GM19239 (cell line): ENCODE measurements at regions not wholly inside any gene's neighbourhood (a gene's known extent, or its start where the extent isn't known, plus 50 kb on each side); places are given as distances from the start of the nearest gene placed in this dataset.
"Not testable (repeated sequence)": the region's sequence is repeated elsewhere in the genome, so short reads cannot be mapped to it uniquely, and the experiment has no call there.

Experiments used
- DNase-seq: peaks from one replicate; pipeline ENCODE4 v3.0.0; 2011; ENCODE audit warnings: low spot score; ENCODE audit not compliant: insufficient read length
- FAIRE-seq: peaks from 2 replicates; lab custom pipeline; 2011; peaks lifted over from hg19 to GRCh38; lab: Jason Lieb, UNC

GRCh38 chr10:64044957-64045632, 523.9 kb downstream of the REEP3 start:
- FAIRE-seq, result not testable (repeated sequence)

DNA sequence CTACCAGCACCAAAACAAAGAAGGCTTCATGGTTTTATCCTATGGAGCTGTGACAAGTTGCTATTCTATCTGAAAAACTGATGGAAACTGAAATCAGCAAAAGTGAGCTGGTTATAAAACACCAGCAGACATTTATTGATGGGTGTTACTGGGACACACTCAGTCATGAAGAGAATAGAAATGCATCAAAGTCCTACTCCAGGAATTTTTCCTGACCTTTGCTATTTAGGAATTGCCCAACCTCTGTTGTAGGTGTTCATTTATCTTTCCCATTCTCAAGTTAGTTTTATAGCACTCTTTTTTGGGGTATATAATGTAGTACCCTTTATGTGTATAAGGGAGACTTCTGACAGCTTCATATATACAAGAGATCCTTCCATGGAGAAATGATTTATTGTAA, 533.2 kb downstream of the REEP3 start:
- FAIRE-seq, result no peak
- DNase-seq, result no peak

More at GRCh38 chr10:64044957-64045632, 523.9 kb downstream of the REEP3 start:
- DNase-seq, result not testable (repeated sequence)

DNA sequence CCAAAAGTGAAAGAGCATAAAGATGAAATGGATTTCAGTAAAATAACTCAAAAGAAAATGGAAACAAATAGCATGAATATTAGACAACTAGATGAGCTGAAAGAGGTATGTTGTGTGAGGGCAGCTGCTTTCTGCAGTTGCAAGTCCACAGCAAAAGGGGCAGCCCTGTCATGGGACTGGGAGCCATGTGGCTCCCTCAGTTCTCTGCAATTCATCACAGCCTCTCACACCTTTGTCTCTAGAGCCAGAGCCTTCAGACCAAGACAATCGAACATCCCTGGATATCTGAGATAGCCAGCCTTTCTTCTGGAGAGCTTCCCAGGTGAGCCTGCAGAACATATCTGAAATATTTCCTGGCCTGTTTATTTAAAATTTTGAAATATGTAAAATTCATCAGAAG, 538.7 kb downstream of the REEP3 start:
- DNase-seq, result no peak
- no peak for FAIRE-seq

DNA sequence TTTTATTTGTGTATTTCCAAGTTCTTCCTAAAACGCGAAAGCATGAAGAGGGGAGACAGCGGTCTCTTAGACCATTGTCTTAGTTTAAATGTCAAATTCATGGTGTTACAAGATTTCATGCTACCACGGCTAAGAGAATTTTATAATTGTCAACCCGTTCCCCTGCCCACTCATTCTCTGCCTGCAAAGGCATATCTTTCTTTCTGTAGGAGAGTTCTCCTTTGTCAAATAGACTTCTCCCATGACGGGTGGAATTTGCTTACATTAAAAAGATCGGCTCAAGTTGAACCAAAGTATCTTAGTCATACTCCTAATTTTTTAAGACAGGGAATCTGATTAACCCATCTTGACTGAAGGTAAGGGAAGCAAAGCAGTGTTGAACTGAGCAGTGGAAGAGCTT, 539.2 kb downstream of the REEP3 start:
- FAIRE-seq (no peak), DNase-seq (no peak)

GRCh38 chr10:64062793-64063192, 541.6 kb downstream of the REEP3 start:
- FAIRE-seq, result no peak
- no peak for DNase-seq

GRCh38 chr10:64067009-64067606, 545.9 kb downstream of the REEP3 start:
- FAIRE-seq (no peak), DNase-seq (no peak)

DNA sequence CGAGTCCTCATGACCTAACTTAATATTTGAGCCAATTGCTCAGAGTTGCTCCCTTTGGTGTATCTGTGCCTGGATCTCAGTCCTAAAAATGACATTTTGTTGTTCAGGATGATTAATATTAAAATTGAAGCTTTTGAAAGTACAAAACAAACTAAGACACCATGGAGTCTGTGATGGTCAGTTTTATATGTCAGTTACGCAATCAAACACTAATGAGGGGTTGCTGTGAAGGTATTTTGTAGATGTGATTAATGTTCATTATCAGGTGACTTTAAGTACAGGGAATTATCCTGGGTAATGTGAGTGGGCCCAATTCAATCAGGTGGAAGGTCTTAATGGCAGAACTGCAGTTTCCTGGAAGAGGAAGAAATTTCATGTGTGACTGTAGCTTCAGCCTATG, 546.7 kb downstream of the REEP3 start:
- no peak for DNase-seq
- no peak for FAIRE-seq

- no peak for FAIRE-seq
- no peak for DNase-seq
Measured at GRCh38 chr10:64070241-64070640, 549.0 kb downstream of the REEP3 start.

DNA sequence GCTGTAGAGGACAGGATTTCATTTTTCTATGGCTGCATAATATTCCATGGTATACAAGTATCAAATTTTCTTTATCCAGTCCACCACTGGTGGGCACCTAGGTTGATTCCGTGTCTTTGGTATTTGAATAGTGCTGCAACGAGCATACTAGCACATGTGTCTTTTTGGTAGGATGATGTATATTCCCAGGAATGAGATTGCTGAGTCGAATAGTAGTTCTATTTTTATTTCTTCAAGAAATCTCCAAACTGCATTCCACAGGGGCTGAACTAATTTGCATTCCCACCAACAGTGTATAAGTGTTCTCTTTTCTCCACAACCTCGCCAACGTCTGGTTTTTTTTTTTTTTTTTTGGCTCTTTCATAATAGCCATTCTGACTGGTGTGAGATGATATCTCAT, 550.0 kb downstream of the REEP3 start:
- DNase-seq (no peak), FAIRE-seq (no peak)

DNA sequence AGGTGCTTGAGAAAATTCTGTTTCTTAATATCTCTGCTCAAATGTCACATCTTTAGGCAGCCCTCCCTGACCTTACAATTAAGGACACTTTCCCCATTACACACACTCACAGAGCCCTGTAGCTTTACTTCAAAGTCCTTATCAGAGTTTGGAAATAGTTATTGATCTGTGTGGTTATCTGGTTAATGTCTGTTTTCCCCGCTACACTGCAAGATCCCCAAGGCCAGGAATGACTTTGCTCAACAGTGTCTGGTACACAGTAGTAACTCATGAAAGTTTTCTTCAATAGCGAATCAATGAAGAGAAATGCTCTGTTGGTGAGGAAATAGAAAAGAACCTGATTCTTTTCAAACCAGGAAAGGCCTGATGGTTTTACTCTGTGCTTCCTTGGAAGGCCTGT, 554.4 kb downstream of the REEP3 start:
- DNase-seq (no peak), FAIRE-seq (no peak)

DNA sequence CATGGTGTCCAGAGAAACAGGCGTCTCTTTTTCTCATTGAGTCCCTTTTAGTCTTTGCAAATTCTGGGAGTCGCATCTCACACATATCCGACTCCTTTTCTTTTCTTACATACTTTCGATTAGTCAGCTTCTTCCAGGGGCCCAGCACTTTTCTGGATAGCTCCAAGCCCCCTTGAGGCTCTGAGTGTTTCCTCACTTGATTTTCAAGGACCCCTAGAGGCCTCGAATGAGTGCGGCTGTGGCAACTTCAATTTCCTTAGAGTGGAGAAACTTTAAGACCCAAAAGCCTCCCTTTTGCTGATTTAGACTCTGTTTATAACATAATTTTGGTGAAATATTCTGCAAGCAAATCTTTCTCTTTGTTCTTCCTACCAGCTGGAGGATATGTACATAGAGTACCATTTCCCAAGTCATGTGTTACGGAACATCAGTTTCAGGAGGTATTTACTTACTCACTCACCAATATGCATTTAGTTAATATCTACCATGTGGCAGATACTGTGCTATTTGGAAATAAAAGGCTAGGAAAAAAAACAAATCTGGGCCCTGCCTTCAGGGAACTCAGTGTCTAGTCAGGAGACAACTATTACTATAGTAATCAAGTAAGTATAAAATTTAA, 555.2 kb downstream of the REEP3 start:
- FAIRE-seq (no peak), DNase-seq (no peak)

- no peak for FAIRE-seq
Measured at GRCh38 chr10:64079341-64079740, 558.1 kb downstream of the REEP3 start.

GRCh38 chr10:64080071-64080470, 558.9 kb downstream of the REEP3 start:
- FAIRE-seq (no peak), DNase-seq (no peak)

More at GRCh38 chr10:64079341-64079740, 558.1 kb downstream of the REEP3 start:
- no peak for DNase-seq

DNA sequence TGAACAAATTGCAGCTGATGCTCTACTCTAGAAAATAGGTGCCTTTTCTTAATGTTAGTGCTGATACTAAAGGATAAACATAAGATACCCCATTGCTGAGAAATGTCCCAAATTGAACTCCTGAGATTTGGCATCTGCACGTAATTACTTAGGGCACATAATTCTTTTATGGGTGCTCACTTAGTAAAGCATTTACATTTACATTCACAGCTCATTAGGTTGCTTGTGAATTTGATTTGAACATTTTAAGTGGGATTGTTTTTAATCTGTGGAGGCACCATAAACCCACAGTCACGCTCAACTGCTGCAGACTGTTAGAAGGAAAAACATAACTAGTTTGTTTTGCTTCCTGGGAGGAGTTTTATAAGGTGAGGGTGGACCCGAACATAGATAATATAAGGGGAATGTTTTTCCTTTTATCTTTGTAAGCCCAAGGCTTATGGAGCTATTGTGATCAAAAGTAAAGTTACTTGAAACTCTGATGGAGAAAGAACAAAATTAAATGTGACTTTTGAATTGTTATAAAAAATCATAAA, 560.8 kb downstream of the REEP3 start:
- DNase-seq (no peak), FAIRE-seq (no peak)

DNA sequence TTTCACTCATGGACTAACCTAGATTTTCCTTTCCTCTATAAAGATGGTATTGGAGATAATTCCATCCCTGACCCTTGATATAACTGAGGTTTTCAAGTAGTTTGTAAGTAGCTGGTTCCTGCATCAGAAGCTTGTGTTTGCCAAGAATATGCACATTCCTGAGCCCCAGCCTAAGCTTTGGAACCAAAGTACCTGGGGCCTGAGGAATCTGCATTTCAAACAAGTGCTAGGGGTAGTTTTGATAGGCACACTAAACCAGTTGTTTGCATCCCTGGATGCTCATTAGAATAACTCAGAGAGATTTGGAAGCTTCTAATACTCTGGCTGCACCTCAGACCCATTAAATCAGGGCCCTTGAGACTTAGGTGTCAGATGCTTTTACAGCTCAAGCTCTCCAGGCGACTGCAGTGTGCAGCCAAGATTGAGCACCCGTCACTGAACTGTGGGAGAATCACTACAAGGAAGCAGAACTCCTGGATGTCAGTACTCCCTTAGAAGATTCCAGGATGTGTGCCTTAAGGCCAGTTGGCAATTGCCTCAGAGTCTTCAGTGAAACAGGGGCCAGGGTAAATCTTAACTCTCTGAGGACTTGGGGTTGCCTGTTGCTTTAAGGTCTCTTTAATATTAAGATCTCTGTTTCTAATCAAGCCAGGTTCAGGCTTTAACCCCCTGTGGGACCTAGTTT, 565.0 kb downstream of the REEP3 start:
- no peak for DNase-seq
- FAIRE-seq, result no peak

DNA sequence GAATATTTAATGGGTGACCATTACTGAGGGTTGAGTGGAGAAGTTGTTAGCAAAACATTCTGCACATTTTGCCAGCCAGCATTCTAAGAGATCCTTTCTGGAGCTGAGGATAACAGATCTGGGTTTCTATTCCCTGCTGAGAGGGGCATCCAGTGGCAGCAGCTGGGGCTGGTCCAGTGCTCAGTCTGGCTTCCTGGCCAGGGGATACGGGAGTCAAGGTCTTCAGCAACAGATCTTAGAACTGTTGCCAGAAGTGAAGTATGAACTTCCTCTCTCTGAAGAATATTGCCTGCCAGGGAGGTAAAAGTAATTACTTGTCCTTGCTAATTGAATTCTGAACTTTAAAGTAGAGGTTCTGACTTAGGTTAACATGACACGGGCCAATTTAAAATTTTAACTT, 568.4 kb downstream of the REEP3 start:
- no peak for FAIRE-seq
- DNase-seq, result no peak

GRCh38 chr10:64090865-64091264, 569.7 kb downstream of the REEP3 start:
- DNase-seq (no peak), FAIRE-seq (no peak)

DNA sequence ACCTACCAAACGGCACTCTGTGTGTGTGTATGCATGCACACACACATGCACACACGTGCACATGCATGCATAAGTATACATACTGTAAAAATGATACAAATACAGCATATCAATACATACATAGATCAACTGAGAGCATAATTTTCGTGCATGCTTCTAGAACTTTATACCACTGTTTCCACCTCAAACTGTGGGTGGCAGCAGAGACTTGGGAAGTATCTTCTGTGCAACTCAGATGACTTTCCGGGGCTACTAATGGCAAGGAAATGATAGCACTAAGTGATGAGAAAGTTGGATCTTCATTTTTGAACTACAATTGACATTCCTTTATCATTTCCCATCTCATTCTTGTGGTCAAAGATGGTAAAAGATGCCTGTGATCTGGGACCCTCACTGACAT, 570.7 kb downstream of the REEP3 start:
- DNase-seq (no peak), FAIRE-seq (no peak)

- FAIRE-seq, result no peak
- DNase-seq, result no peak
Measured at GRCh38 chr10:64093304-64093703, 572.1 kb downstream of the REEP3 start.

DNA sequence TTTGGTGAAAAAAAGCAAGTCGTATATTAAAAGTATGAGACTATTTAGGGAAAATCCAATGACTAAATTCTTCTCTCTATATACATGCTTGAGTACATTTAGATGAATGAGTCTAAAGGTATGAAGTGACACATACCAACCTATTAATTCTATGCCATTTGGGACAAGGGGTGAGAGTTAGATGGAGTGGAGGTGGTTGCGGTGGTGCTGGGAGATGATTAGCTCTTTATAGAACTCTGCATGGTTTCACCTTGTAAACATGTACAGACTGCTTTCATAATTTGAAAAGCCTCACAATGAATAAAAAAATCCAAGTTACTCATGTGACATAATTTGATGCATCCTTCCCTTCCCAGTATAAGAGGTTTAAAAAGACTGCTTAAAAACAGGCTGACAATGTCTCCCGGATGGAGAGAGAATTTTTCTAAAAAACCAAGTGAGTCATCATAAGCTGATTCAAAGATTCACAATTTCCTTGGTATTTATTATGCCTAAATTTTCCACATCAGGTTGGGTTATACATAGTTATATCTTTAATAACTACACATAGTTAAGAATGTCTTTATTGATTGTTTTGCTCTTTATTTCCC, 572.8 kb downstream of the REEP3 start:
- DNase-seq (no peak), FAIRE-seq (no peak)
